ENCODE measurements at regions not wholly inside any gene's neighbourhood (a gene's known extent, or its start where the extent isn't known, plus 50 kb on each side); places are given as distances from the start of the nearest gene placed in this dataset.
A peak's percentile ranks its signal among the peaks of the same experiment; 100 is the strongest.

DNA sequence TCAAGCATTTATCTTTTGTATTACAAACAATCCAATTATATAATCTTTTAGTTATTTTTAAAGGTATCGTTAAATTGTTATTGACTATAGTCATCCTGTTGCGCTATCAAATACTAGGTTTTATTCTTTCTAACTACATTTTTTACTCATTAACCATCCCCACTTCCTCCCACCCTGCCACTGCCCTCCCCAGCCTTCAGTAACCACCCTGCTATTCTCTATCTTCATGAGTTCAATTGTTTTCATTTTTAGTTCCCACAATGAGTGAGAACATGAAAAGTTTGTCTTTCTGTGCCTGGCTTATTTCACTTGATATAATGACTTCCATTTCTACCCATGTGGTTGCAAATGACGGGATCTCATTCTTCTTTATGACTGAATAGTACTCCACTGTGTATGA is 94.1 kb upstream of the MYOCD start:
- Histone ChIP-seq H3K4me1 (no peaks in the 10 kb centered on the region), H3K36me3 (no peaks in the 10 kb centered on the region), H3K9me3 (no peaks in the 10 kb centered on the region), H3K4me3 (no peak overlapping the region), H3K27ac (no peak overlapping the region), H3K27me3 (peaks cover 0 to 30% of the 10 kb centered on the region in 2 donors)
- intact Hi-C loops (cut with DNase I): no loop called here
- ATAC-seq: no peak
- no peak for DNase-seq
- TF ChIP-seq, protein P1, sequence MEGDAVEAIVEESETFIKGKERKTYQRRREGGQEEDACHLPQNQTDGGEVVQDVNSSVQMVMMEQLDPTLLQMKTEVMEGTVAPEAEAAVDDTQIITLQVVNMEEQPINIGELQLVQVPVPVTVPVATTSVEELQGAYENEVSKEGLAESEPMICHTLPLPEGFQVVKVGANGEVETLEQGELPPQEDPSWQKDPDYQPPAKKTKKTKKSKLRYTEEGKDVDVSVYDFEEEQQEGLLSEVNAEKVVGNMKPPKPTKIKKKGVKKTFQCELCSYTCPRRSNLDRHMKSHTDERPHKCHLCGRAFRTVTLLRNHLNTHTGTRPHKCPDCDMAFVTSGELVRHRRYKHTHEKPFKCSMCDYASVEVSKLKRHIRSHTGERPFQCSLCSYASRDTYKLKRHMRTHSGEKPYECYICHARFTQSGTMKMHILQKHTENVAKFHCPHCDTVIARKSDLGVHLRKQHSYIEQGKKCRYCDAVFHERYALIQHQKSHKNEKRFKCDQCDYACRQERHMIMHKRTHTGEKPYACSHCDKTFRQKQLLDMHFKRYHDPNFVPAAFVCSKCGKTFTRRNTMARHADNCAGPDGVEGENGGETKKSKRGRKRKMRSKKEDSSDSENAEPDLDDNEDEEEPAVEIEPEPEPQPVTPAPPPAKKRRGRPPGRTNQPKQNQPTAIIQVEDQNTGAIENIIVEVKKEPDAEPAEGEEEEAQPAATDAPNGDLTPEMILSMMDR (IDR thresholded peaks at IDR 0.05): no peak

DNA sequence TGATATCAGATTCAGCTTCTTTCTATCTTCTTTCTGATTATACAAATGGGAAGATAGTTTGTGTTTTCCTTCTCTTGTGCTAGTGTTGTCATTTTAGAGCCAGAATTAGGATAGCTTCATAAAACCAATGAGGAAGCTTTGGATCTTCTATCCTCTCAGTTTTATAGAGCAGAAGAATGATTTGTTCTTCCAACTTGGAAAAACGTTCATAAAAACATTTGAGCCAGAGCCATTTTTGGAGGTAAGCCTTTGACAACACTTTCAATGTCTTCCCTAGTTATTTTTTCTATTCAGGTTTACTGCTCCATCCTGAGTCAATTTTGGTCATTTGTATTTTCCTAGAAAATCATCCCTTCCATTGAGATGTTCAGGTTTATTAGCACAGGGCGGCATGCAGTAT is 91.2 kb upstream of the MYOCD start:
- Histone ChIP-seq H3K27me3 (peaks cover 0 to 26% of the 10 kb centered on the region in 2 donors), H3K4me1 (no peaks in the 10 kb centered on the region), H3K36me3 (no peaks in the 10 kb centered on the region), H3K4me3 (no peak overlapping the region), H3K27ac (no peak overlapping the region), H3K9me3 (no peaks in the 10 kb centered on the region)
- intact Hi-C loops (cut with DNase I): no loop called here
- ATAC-seq (no peak), DNase-seq (no peak)
- TF ChIP-seq, protein P1 (IDR thresholded peaks at IDR 0.05): no peak

DNA sequence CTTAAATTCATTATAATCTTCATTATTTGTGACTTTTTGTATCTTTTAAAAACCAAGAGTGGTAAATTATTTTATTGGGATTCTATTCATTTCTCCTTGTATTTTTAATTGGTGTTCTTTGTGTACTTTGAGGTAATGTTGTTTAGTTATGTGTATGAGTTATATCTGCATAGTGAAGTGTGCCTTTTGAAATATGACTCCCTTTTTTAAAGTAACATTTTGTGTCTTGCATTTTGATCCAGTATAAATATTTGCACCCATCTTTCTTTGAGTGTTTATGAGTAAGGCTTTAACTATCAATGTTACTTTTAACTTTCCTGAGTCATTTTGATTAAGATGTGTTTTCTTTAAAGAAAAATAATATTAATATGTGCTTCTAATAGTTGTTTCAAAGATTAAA is 90.0 kb upstream of the MYOCD start:
- no peak for DNase-seq
- TF ChIP-seq, protein P1 (IDR thresholded peaks at IDR 0.05): no peak
- peaks cover 0 to 22% of the 10 kb centered on the region in 2 donors for H3K27me3 ChIP-seq
- intact Hi-C loops (cut with DNase I): no loop called here
- no peaks in the 10 kb centered on the region for H3K36me3 ChIP-seq
- H3K27ac ChIP-seq: no peak overlapping the region
- no peak for ATAC-seq
- no peaks in the 10 kb centered on the region for H3K4me1 ChIP-seq
- no peak overlapping the region for H3K4me3 ChIP-seq
- H3K9me3 ChIP-seq: no peaks in the 10 kb centered on the region

DNA sequence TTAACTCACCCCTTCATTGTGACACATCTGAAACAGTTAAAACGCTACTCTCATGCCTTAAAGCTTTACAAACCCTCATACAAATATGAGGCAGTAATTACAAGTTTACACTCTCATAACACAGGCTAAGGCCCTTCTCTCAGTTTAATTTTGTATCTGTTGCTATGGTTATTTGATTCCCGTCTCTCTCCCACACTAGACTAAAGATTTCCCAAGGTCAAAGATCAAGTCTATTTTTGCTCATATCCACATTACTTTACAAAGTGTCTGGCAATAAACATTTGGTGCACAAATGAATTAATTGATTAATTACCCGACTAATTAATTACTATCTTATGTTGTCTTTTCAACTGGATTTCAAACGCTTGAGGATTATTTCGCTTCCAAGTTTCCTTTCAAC is 86.4 kb upstream of the MYOCD start:
- no peak for ATAC-seq
- TF ChIP-seq, protein P1 (IDR thresholded peaks at IDR 0.05): no peak
- H3K27me3 ChIP-seq: peaks cover 0 to 43% of the 10 kb centered on the region in 2 donors
- no peak overlapping the region for H3K27ac ChIP-seq
- intact Hi-C loops (cut with DNase I): no loop called here
- H3K4me1 ChIP-seq: no peaks in the 10 kb centered on the region
- no peaks in the 10 kb centered on the region for H3K9me3 ChIP-seq
- no peaks in the 10 kb centered on the region for H3K36me3 ChIP-seq
- no peak overlapping the region for H3K4me3 ChIP-seq
- peak in 1 of 4 donors; percentile 30 for DNase-seq

DNA sequence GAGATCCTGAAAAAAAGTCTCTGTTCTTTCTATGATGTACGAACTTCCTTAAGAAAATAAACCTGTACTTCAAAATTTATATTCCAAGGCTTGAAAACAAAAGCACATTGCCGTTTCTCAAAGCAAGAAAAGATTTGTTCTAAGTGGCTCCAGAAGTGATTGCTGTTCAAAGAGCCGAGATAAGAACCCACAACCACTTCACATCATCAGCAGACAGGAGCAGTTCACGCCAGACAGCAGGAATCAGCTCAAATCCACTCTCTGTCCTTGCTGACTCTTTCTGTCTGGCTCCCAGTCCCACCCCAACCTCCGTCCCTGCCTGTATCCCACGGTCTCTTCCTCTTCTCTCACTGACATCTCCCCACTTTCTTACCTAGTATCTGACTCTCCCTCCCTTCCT is 85.0 kb upstream of the MYOCD start:
- no peaks in the 10 kb centered on the region for H3K9me3 ChIP-seq
- ATAC-seq: peak; percentile 22
- no peak for DNase-seq

More for the DNA sequence above, 85.0 kb upstream of the MYOCD start:
- intact Hi-C loops (cut with DNase I): no loop called here
- Histone ChIP-seq H3K27ac (no peak overlapping the region), H3K4me1 (no peaks in the 10 kb centered on the region), H3K4me3 (no peak overlapping the region), H3K36me3 (no peaks in the 10 kb centered on the region), H3K27me3 (peaks cover 0 to 43% of the 10 kb centered on the region in 2 donors)
- TF ChIP-seq, protein P1 (IDR thresholded peaks at IDR 0.05): no peak
